A673 (cell line): ENCODE measurements at regions not wholly inside any gene's neighbourhood (a gene's known extent, or its start where the extent isn't known, plus 50 kb on each side); places are given as distances from the start of the nearest gene placed in this dataset.

Source experiments
- BruUV-seq: library from RNA; stranded (reverse); fragments of 400-500 nt; replicated peaks from 2 replicates; lab custom pipeline; 2021; lab: Mats Ljungman, UMichigan
- CTCF ChIA-PET: fragments of 300-600 bp; sonication (Branson Sonifier 250); formaldehyde crosslinking; loops from one replicate; lab custom pipeline; 2022; ENCODE audit warnings: antibody characterized with exemption; lab: Charles Lee
- POLR2A ChIA-PET: fragments of 300-600 bp; sonication (Branson Sonifier 250); formaldehyde crosslinking; loops from one replicate; lab custom pipeline; 2022; ENCODE audit warnings: antibody characterized with exemption; ENCODE audit not compliant: low non-redundant PET; lab: Charles Lee
- DNase-seq: peaks from one replicate; pipeline ENCODE4 v3.0.0-alpha.2; 2015; ENCODE audit warnings: low spot score
- H3K27ac ChIP-seq: fragments of 200-600 bp; sonication (generic); 2 replicates; pipeline ENCODE4 v1.5.1; 2016; ENCODE audit warnings: mixed run types, low read depth, mild to moderate bottlenecking, mixed read lengths, antibody characterized with exemption, low read length; ENCODE audit not compliant: poor library complexity, severe bottlenecking
- H3K27me3 ChIP-seq: fragments of 200-600 bp; sonication (generic); replicated peaks from 2 replicates; pipeline ENCODE4 v1.6.1; 2017; ENCODE audit warnings: mixed run types, low read depth, mild to moderate bottlenecking, mixed read lengths, antibody characterized with exemption, low read length; ENCODE audit not compliant: insufficient read depth, poor library complexity
- H3K36me3 ChIP-seq: fragments of 200-600 bp; sonication (generic); 2 replicates; pipeline ENCODE4 v1.6.1; 2016; ENCODE audit warnings: mixed run types, mild to moderate bottlenecking, mixed read lengths, antibody characterized with exemption, low read length; ENCODE audit not compliant: insufficient read depth, poor library complexity, severe bottlenecking
- H3K4me1 ChIP-seq: fragments of 200-600 bp; sonication (generic); 2 replicates; pipeline ENCODE4 v1.6.1; 2017; ENCODE audit warnings: mixed run types, mild to moderate bottlenecking, mixed read lengths, antibody characterized with exemption, low read length; ENCODE audit not compliant: insufficient read depth, poor library complexity, severe bottlenecking
- H3K4me3 ChIP-seq: fragments of 200-600 bp; sonication (generic); 2 replicates; pipeline ENCODE4 v1.5.1; 2016; ENCODE audit warnings: low read depth, mixed run types, mild to moderate bottlenecking, mixed read lengths, low read length; ENCODE audit not compliant: poor library complexity, severe bottlenecking
- H3K9me3 ChIP-seq: fragments of 200-600 bp; sonication (generic); 2 replicates; pipeline ENCODE4 v1.6.1; 2016; ENCODE audit warnings: mixed run types, low read depth, mild to moderate bottlenecking, mixed read lengths, antibody characterized with exemption, low read length; ENCODE audit not compliant: poor library complexity, severe bottlenecking
- CTCF ChIP-seq: fragments of 300-800, 200-600 bp; sonication (generic); conservative IDR thresholded peaks from 2 replicates; pipeline ENCODE4 v1.5.1; 2017; ENCODE audit warnings: low read depth, mild to moderate bottlenecking, antibody characterized with exemption, low read length, moderate library complexity, mixed read lengths
- EZH2 ChIP-seq: fragments of 200-600 bp; sonication (generic); IDR thresholded peaks from 2 replicates; pipeline ENCODE4 v1.6.1; 2017; ENCODE audit warnings: borderline replicate concordance, low read depth, mild to moderate bottlenecking, mixed read lengths, antibody characterized with exemption, low read length; ENCODE audit not compliant: poor library complexity, severe bottlenecking
- intact Hi-C: fragments of 100-400 bp; cut with micrococcal nuclease; formaldehyde crosslinking; loops from one replicate; pipeline ENCODE4 v1.10.0; 2022; ENCODE audit not compliant: unreplicated experiment

GRCh38 chr5:92369587-92369986 is 986.5 kb upstream of the ARRDC3 start:
- DNase-seq, result no peak
- no TSS peak for BruUV-seq
- TF ChIP-seq CTCF (no peak), EZH2 (no peak)
- H3K9me3 ChIP-seq, result no peaks in the 10 kb centered on the region
- ChIA-PET CTCF (no interaction called here), POLR2A (no interaction called here)
- no peaks in the 10 kb centered on the region for H3K27me3 ChIP-seq
- intact Hi-C loops, result no loop called here
- H3K27ac ChIP-seq, result no peak overlapping the region
- H3K36me3 ChIP-seq, result no peaks in the 10 kb centered on the region
- H3K4me1 ChIP-seq, result no peaks in the 10 kb centered on the region
- H3K4me3 ChIP-seq, result no peak overlapping the region

- no peaks in the 10 kb centered on the region for H3K36me3 ChIP-seq
- H3K4me3 ChIP-seq, result no peak overlapping the region
- DNase-seq, result no peak
- no TSS peak for BruUV-seq
- intact Hi-C loops, result no loop called here
- H3K9me3 ChIP-seq, result no peaks in the 10 kb centered on the region
- H3K27ac ChIP-seq, result no peak overlapping the region
- ChIA-PET POLR2A (no interaction called here), CTCF (no interaction called here)
- no peaks in the 10 kb centered on the region for H3K4me1 ChIP-seq
- no peaks in the 10 kb centered on the region for H3K27me3 ChIP-seq
- TF ChIP-seq CTCF, result no peak
- TF ChIP-seq EZH2, result no peak
These were observed 982.0 kb upstream of the ARRDC3 start for GRCh38 chr5:92364986-92365550.

- DNase-seq, result no peak
- ChIA-PET POLR2A (no interaction called here), CTCF (no interaction called here)
- intact Hi-C loops, result no loop called here
- no peaks in the 10 kb centered on the region for H3K27me3 ChIP-seq
- no peaks in the 10 kb centered on the region for H3K9me3 ChIP-seq
- no peak overlapping the region for H3K27ac ChIP-seq
- H3K36me3 ChIP-seq, result no peaks in the 10 kb centered on the region
- no TSS peak for BruUV-seq
- TF ChIP-seq CTCF (no peak), EZH2 (no peak)
- H3K4me1 ChIP-seq, result no peaks in the 10 kb centered on the region
- no peak overlapping the region for H3K4me3 ChIP-seq
These were observed 970.3 kb upstream of the ARRDC3 start for GRCh38 chr5:92353107-92354030.
